Testis (tissue), 2 donors: ENCODE measurements at regions not wholly inside any gene's neighbourhood (a gene's known extent, or its start where the extent isn't known, plus 50 kb on each side); places are given as distances from the start of the nearest gene placed in this dataset.

Experiments
- POLR2A ChIP-seq: fragments of 450-650 bp; IDR thresholded peaks from one replicate; pipeline ENCODE4 v1.6.1; 2017; ENCODE audit warnings: antibody characterized with exemption, mild to moderate bottlenecking, moderate library complexity
- TF ChIP-seq, protein P1 (sequence below), 3 experiments: fragments of 450-650 bp in 2 of 3; fragments of 200-600 bp in 1 of 3; sonication (generic) in 1 of 3; IDR thresholded peaks; one replicate each; pipeline ENCODE4 v1.5.1; 2016 to 2019; ENCODE audit warnings: antibody characterized with exemption in 3 of 3, mild to moderate bottlenecking in 2 of 3, moderate library complexity in 1 of 3

DNA sequence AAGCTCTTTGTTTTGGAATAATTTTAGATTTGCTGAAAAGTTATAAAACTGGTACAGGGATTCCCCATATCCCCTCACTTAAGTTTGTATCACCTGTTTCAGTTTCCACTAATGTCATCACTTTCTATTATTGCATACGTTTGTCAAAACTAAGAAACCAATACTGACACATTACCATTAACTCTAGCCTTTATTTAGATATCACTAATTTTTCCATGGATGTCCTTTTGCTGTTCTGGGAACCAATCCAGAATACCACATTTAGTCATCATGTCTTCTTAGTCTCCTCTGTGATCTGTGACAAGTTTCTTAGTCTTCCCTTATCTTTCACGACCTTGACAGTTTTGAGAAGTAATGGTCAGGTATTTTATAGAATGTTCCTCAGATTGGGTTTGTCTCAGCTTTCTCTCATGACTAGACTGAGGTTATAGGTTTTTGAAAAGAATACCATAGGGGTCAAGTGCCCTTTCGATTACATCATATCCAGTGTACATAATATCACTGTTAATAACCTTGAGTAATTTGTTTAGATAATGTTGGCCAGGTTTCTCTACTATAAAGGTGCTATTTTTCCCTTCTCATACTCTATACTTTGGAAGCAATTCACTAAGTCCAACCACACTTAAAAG is 51.9 kb upstream of the NMUR2 start:
- TF ChIP-seq POLR2A: no peak
- TF ChIP-seq, protein P1, sequence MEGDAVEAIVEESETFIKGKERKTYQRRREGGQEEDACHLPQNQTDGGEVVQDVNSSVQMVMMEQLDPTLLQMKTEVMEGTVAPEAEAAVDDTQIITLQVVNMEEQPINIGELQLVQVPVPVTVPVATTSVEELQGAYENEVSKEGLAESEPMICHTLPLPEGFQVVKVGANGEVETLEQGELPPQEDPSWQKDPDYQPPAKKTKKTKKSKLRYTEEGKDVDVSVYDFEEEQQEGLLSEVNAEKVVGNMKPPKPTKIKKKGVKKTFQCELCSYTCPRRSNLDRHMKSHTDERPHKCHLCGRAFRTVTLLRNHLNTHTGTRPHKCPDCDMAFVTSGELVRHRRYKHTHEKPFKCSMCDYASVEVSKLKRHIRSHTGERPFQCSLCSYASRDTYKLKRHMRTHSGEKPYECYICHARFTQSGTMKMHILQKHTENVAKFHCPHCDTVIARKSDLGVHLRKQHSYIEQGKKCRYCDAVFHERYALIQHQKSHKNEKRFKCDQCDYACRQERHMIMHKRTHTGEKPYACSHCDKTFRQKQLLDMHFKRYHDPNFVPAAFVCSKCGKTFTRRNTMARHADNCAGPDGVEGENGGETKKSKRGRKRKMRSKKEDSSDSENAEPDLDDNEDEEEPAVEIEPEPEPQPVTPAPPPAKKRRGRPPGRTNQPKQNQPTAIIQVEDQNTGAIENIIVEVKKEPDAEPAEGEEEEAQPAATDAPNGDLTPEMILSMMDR (IDR thresholded peaks at IDR 0.05): no peak
